BLaER1 treated with 17β-estradiol and CSF1 and Interleukin-3, amounts not matched to agents 10 nM and 100 nM (cell line): ENCODE measurements at regions not wholly inside any gene's neighbourhood (a gene's known extent, or its start where the extent isn't known, plus 50 kb on each side); places are given as distances from the start of the nearest gene placed in this dataset.

Experiments used
- H3K27ac ChIP-seq, 11 experiments: shearing (Covaris generic); formaldehyde crosslinking; 2 replicates each; pipeline ENCODE4 v1.8.1; 2022
- H3K27me3 ChIP-seq, 11 experiments: shearing (Covaris generic); formaldehyde crosslinking; 2 replicates each; pipeline ENCODE4 v1.8.1; 2022
- H3K36me3 ChIP-seq, 11 experiments: shearing (Covaris generic); formaldehyde crosslinking; 2 replicates each; pipeline ENCODE4 v1.8.1; 2022
- H3K4me1 ChIP-seq, 10 experiments: shearing (Covaris generic); formaldehyde crosslinking; 2 replicates each; pipeline ENCODE4 v1.8.1; 2022
- H3K4me2 ChIP-seq, 11 experiments: shearing (Covaris generic); formaldehyde crosslinking; 2 replicates each; pipeline ENCODE4 v1.8.1; 2022
- H3K4me3 ChIP-seq, 10 experiments: shearing (Covaris generic); formaldehyde crosslinking; 2 replicates each; pipeline ENCODE4 v1.8.1; 2022
- H3K9ac ChIP-seq, 11 experiments: shearing (Covaris generic); formaldehyde crosslinking; 2 replicates each; pipeline ENCODE4 v1.8.1; 2022
- H3K9me3 ChIP-seq, 11 experiments: shearing (Covaris generic); formaldehyde crosslinking; replicated peaks in 1 of 11; 2 replicates each; pipeline ENCODE4 v1.8.1; 2022
- H4K20me1 ChIP-seq, 11 experiments: shearing (Covaris generic); formaldehyde crosslinking; 2 replicates each; pipeline ENCODE4 v1.8.1; 2022
- Cebpa-rat ChIP-seq, 11 experiments: shearing (Covaris generic); IDR thresholded peaks; 2 replicates each; pipeline ENCODE4 v1.8.1; 2022

DNA sequence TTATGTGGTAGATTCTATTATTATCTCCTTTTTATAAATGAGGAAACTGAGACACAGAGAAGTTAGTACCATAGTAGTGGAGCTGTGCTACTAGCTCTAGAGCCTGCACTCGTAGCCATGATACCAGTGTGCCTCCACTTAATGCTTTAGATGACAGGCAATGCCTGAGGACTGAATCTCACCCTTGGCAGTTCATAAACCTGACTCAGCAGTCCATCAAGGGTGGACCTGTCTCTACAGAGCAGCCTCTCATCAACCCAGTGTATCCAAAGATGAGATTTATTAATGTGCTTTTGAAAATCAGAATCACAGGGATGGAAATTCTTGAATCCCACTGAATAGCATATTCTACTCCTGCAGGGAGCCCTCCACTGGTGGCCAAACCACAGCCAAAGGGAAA, 483.2 kb upstream of the DIPK2B start:
- Histone ChIP-seq H3K27me3 (no peaks in the 10 kb centered on the region), H3K4me3 (no peak overlapping the region), H3K4me2 (peak overlapping the region in 1 of 11 experiments; percentile 21; a peak in 2 of 22 replicates), H3K9me3 (peaks cover 0 to 5% (median 0%) of the 10 kb centered on the region in 11 experiments; a peak in 2 of 22 replicates), H4K20me1 (no peaks in the 10 kb centered on the region), H3K4me1 (peaks cover 0 to 7% (median 0%) of the 10 kb centered on the region in 10 experiments; a peak in 2 of 20 replicates), H3K27ac (no peak overlapping the region), H3K36me3 (no peaks in the 10 kb centered on the region), H3K9ac (no peak overlapping the region)
- no peak for TF ChIP-seq Cebpa-rat (IDR thresholded peaks at IDR 0.05)

DNA sequence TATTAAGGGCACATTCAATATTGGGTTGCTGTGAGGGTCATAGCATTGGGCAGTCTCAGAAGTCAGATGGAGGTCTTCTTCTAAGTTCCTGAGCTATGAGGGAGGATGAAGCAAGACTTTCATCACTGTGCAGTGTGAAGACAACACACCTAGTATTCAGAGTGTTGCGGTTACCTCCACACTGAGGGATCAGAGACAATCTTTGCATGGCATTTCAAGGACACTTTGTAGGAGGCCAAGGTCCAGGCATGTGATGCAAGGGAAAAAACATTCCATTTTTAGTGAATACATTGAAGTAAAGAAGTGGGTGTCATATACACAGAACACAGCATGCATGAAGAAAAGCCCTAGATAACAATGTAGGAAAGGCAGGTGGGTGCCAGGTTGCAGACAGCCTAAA, 481.2 kb upstream of the DIPK2B start:
- Histone ChIP-seq H3K36me3 (no peaks in the 10 kb centered on the region), H3K9me3 (peaks cover 0 to 5% (median 0%) of the 10 kb centered on the region in 11 experiments; a peak in 1 of 22 replicates)
- TF ChIP-seq Cebpa-rat (IDR thresholded peaks at IDR 0.05), result no peak

DNA sequence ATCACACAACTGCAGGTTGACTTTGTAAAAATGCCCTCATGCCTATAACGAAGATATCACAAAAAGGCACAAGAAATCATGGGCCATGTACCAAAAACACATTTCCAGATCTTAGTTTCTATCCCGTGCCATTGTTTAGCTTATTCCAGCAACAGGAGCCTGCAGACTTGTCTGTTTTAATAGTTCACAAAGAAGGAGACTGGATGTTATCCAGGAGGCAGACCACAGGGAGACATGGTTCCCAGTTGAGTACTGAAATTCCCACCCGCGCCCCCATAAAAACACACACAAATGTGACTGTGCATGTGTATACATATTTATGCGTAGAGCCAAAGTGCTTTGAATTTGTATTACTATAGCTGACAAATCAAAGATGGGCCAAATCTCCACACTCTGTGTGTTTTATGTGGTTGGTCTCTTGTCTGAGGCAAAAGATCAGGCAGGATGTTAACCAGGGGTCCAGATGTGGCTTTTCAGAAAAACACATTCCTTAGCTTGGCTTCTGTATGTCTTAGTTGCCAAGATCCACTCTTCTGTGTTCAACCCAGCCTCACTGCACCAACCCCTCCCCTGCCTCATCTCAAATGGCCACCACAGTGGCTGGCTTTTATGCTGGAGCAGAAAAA, 469.2 kb upstream of the DIPK2B start:
- no peaks in the 10 kb centered on the region for H3K4me1 ChIP-seq
- TF ChIP-seq Cebpa-rat (IDR thresholded peaks at IDR 0.05), result no peak
- no peak overlapping the region for H3K27ac ChIP-seq
- H3K9ac ChIP-seq, result no peak overlapping the region
- peaks cover 6 to 27% (median 21%) of the 10 kb centered on the region in 11 experiments for H3K9me3 ChIP-seq
- no peaks in the 10 kb centered on the region for H4K20me1 ChIP-seq
- no peak overlapping the region for H3K4me3 ChIP-seq
- H3K27me3 ChIP-seq, result no peaks in the 10 kb centered on the region
- no peak overlapping the region for H3K4me2 ChIP-seq
- no peaks in the 10 kb centered on the region for H3K36me3 ChIP-seq

More for the DNA sequence above, 481.2 kb upstream of the DIPK2B start:
- H3K27ac ChIP-seq, result no peak overlapping the region
- H3K4me1 ChIP-seq, result peaks cover 0 to 7% (median 0%) of the 10 kb centered on the region in 10 experiments; a peak in 2 of 20 replicates
- H3K4me3 ChIP-seq, result no peak overlapping the region
- no peak overlapping the region for H3K4me2 ChIP-seq
- no peaks in the 10 kb centered on the region for H3K27me3 ChIP-seq
- H3K9ac ChIP-seq, result no peak overlapping the region
- no peaks in the 10 kb centered on the region for H4K20me1 ChIP-seq

DNA sequence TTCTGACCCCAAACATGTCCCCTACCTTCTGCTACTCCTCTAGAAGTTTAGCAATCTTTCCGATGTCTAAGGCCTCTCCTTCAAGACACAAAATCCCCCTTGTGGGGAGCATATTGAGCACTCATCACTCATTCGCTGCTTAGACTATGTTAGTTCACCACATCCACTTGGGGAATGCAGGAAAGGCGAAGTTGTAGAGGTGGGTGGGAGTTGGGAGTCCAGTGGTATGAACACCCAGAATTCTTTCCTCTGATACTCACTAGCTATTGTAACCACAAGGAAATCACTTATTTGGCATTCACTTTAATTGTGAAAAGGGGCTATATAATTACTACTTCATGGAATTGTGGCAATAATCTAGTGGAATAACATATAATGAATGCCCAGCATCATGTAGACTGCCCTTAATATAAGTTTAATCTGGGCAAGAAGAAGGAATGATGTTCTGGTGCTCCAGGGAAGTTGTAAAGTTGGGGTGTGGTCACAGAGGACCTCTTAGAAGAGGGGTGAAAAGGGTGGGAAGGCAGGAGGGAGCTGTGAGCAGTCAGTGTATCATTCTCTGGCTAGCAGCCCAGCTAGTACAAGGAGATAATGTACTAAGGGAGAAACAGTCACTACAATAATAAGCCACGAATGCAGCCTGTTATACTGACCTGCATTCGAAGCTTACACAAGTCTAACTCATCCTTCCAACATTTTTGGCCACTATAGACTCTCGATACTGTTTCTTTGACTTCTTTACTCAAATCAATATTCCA, 468.2 kb upstream of the DIPK2B start:
- TF ChIP-seq Cebpa-rat (IDR thresholded peaks at IDR 0.05), result no peak
- no peaks in the 10 kb centered on the region for H3K36me3 ChIP-seq
- no peak overlapping the region for H3K4me3 ChIP-seq
- no peak overlapping the region for H3K4me2 ChIP-seq
- no peak overlapping the region for H3K27ac ChIP-seq
- H3K27me3 ChIP-seq, result no peaks in the 10 kb centered on the region
- no peak overlapping the region for H3K9ac ChIP-seq
- no peaks in the 10 kb centered on the region for H3K4me1 ChIP-seq
- H3K9me3 ChIP-seq, result peaks cover 9 to 24% (median 21%) of the 10 kb centered on the region in 11 experiments
- H4K20me1 ChIP-seq, result no peaks in the 10 kb centered on the region

DNA sequence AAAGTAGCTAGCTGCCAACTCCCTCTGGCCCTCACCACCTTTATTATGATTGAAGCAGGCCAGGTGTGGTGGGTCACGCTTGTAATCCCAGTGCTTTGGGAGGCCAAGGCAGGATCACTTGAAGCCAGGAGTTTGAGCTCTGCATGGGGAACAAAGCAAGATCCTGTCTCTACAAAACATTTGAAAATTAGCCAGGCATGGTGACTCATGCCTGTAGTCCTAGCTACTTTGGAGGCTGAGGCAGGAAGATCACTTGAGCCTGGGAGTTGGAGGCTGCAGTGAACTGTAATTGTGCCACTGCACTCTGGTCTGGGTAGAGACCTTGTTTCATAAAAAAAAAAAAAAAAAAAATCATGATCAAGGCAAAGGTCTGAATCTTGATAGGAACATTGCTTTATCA, 467.0 kb upstream of the DIPK2B start:
- no peak for TF ChIP-seq Cebpa-rat (IDR thresholded peaks at IDR 0.05)
- no peaks in the 10 kb centered on the region for H3K27me3 ChIP-seq
- no peaks in the 10 kb centered on the region for H3K36me3 ChIP-seq
- no peaks in the 10 kb centered on the region for H4K20me1 ChIP-seq
- H3K27ac ChIP-seq, result no peak overlapping the region
- no peak overlapping the region for H3K9ac ChIP-seq
- no peak overlapping the region for H3K4me3 ChIP-seq
- H3K4me1 ChIP-seq, result no peaks in the 10 kb centered on the region
- H3K4me2 ChIP-seq, result no peak overlapping the region
- peaks cover 9 to 14% (median 11%) of the 10 kb centered on the region in 11 experiments; a peak in 21 of 22 replicates for H3K9me3 ChIP-seq

DNA sequence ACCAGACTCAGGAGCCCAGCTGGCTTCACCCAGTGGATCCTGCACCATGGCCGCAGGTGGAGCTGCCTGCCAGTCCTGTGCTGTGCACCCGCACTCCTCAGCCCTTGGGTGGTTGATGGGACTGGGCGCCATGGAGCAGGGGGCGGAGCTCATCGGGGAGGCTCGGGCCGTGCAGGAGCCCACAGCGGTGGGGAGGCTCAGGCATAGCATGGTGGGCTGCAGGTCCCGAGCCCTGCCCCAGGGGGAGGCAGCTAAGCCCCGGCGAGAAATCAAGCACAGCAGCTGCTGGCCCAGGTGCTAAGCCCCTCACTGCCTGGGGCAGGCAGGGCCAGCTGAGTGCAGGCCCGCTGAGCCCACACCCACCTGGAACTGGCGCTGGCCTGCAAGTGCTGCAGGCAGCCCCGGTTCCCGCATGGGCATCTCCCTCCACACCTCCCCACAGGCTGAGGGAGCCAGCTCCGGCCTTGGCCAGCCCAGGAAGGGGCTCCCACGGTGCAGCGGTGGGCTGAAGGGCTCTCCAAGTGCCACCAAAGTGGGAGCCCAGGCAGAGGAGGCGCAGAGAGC, 464.1 kb upstream of the DIPK2B start:
- H3K27me3 ChIP-seq, result no peaks in the 10 kb centered on the region
- H3K4me1 ChIP-seq, result no peaks in the 10 kb centered on the region
- no peaks in the 10 kb centered on the region for H4K20me1 ChIP-seq
- no peak overlapping the region for H3K4me2 ChIP-seq
- H3K9me3 ChIP-seq, result peaks cover 7 to 15% (median 9%) of the 10 kb centered on the region in 11 experiments; a peak in 21 of 22 replicates
- H3K9ac ChIP-seq, result no peak overlapping the region
- TF ChIP-seq Cebpa-rat (IDR thresholded peaks at IDR 0.05), result no peak
- H3K27ac ChIP-seq, result no peak overlapping the region
- no peak overlapping the region for H3K4me3 ChIP-seq
- no peaks in the 10 kb centered on the region for H3K36me3 ChIP-seq

DNA sequence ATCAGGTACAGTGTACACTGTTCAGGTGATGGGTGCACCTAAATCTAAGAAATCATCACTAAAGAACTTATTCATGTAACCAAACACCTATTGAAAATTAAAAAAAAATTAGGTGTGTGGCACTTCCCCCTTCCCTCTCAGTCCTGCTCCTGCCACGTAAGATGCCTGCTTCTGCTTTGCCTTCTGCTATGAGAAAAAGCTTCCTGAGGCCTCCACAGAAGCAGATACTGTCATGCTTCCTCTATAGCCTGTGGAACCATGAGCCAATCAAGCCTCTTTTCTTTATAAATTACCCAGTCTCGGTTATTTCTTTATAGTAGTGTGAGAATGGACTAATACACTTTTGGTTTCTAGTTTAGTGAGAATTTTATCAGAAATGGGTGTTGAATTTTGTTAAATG, 459.8 kb upstream of the DIPK2B start:
- no peaks in the 10 kb centered on the region for H3K36me3 ChIP-seq
- no peaks in the 10 kb centered on the region for H3K27me3 ChIP-seq
- no peaks in the 10 kb centered on the region for H3K4me1 ChIP-seq
- H3K9me3 ChIP-seq, result peaks cover 22 to 40% (median 31%) of the 10 kb centered on the region in 11 experiments
- TF ChIP-seq Cebpa-rat (IDR thresholded peaks at IDR 0.05), result no peak
- no peak overlapping the region for H3K9ac ChIP-seq
- no peak overlapping the region for H3K4me2 ChIP-seq
- no peak overlapping the region for H3K4me3 ChIP-seq
- no peak overlapping the region for H3K27ac ChIP-seq
- no peaks in the 10 kb centered on the region for H4K20me1 ChIP-seq

DNA sequence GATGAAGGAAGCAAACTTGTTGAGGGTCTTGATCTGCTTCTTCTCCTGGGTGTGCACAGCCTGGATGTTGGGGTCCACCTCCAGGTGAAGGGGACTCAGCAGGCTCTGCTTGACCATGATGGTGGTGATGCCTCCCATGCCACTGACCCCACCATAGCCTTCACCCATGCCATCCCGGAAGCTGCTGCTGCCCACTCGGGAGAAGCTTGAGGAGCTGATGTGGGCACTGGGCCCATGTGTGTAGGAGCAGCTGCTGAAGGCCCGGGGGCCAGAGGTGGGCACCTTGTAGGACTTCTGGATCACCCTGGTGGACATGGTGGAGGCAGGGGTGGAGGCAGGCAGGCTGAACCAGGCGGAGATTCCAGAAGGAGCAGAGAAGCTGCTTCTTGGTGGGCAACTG, 432.7 kb upstream of the DIPK2B start:
- no peaks in the 10 kb centered on the region for H3K4me1 ChIP-seq
- H3K27me3 ChIP-seq, result no peaks in the 10 kb centered on the region
- H3K9ac ChIP-seq, result no peak overlapping the region
- H4K20me1 ChIP-seq, result no peaks in the 10 kb centered on the region
- H3K4me2 ChIP-seq, result no peak overlapping the region
- H3K27ac ChIP-seq, result no peak overlapping the region
- H3K9me3 ChIP-seq, result peaks cover 16 to 44% (median 20%) of the 10 kb centered on the region in 11 experiments; a peak in 19 of 22 replicates
- no peak for TF ChIP-seq Cebpa-rat (IDR thresholded peaks at IDR 0.05)
- no peak overlapping the region for H3K4me3 ChIP-seq
- no peaks in the 10 kb centered on the region for H3K36me3 ChIP-seq

DNA sequence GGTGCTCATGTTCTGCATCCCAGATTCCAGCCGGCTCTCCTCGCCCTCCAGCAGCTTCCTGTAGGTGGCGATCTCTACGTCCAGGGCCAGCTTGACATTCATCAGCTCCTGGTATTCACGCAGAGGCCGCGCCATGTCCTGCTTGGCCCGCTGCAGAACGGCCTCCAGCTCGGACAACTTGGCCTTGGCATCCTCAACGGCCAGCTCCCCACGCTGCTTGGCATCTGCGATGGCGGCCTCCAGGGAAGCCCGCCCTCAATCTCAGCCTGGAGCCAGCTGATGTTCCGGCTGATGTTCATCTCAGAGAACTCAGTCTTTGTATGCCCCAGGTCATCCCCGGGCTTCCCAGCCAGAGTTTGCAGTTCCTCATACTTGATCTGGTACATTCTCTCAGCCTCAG, 431.8 kb upstream of the DIPK2B start:
- TF ChIP-seq Cebpa-rat (IDR thresholded peaks at IDR 0.05), result no peak
- H3K36me3 ChIP-seq, result no peaks in the 10 kb centered on the region
- no peak overlapping the region for H3K4me2 ChIP-seq
- no peak overlapping the region for H3K9ac ChIP-seq
- H3K9me3 ChIP-seq, result peaks cover 16 to 44% (median 22%) of the 10 kb centered on the region in 11 experiments; a peak in 19 of 22 replicates
- H3K27me3 ChIP-seq, result no peaks in the 10 kb centered on the region
- H3K27ac ChIP-seq, result no peak overlapping the region
- no peak overlapping the region for H3K4me3 ChIP-seq
- H3K4me1 ChIP-seq, result no peaks in the 10 kb centered on the region
- no peaks in the 10 kb centered on the region for H4K20me1 ChIP-seq
